ENCODE measurements at regions not wholly inside any gene's neighbourhood (a gene's known extent, or its start where the extent isn't known, plus 50 kb on each side); places are given as distances from the start of the nearest gene placed in this dataset.

GRCh38 chr9:8255850-8256249, 456.3 kb upstream of the DMAC1 start:
- Histone ChIP-seq H3K4me3 (replicated peaks in 1 of 3; ENCODE audit: insufficient read depth in 1 of 3, low read depth in 2 of 3, low read length in 3 of 3) (no peak overlapping the region), H3K27me3 (ENCODE audit: control insufficient read depth in 1 of 2, insufficient read depth in 2 of 2, low read length in 2 of 2) (no peaks in the 10 kb centered on the region), H4K20me1 (ENCODE audit: insufficient read depth, low read length) (no peaks in the 10 kb centered on the region), H3K79me2 (ENCODE audit: insufficient read depth, low read length) (no peaks in the 10 kb centered on the region), H3K36me3 (replicated peaks in 1 of 2; ENCODE audit: control insufficient read depth in 1 of 2, insufficient read depth in 2 of 2, low read length in 2 of 2) (no peaks in the 10 kb centered on the region), H3K4me1 (ENCODE audit: insufficient read depth, low read length) (no peaks in the 10 kb centered on the region), H3K9me3 (ENCODE audit: low read length) (peaks cover 67% of the 10 kb centered on the region), H3K27ac (ENCODE audit: extremely low read length, insufficient read depth, low read length) (no peak overlapping the region), H3K9ac (ENCODE audit: insufficient read depth, low read depth, low read length) (no peak overlapping the region), H3K4me2 (ENCODE audit: low read depth, low read length) (no peak overlapping the region), H2AFZ (ENCODE audit: low read length) (no peak overlapping the region)
- POLR2A ChIA-PET, result no interaction called here
- FAIRE-seq (no peak), ATAC-seq (no peak), DNase-seq (ENCODE audit: low spot score) (no peak)
- intact Hi-C loops (cut with micrococcal nuclease; ENCODE audit: unreplicated experiment), result no loop called here
- TF ChIP-seq MAFF (IDR thresholded peaks at IDR 0.05; ENCODE audit: low read depth, low read length) (peak; percentile 90), MAFK (conservative IDR thresholded peaks at IDR 0.05 in 1 of 2, IDR thresholded peaks at IDR 0.05 in 1 of 2; ENCODE audit: low read length in 2 of 2) (peak; percentile 78 to 92), MLLT10 (CRISPR knock-in tag; IDR thresholded peaks at IDR 0.05) (no peak)
- CTCF ChIA-PET (ENCODE audit: low intra/inter-chr PET ratio, low total read pairs), result no interaction called here
- in situ Hi-C loops (cut with HindIII; ENCODE audit: extremely low pct_ligation_motif_present, low pct_unique_long_range_greater_than_20kb), result no loop called here
- BruUV-seq (replicated peaks), result no TSS peak

GRCh38 chr9:8254541-8254940, 455.0 kb upstream of the DMAC1 start:
- Histone ChIP-seq H3K4me2 (ENCODE audit: low read depth, low read length) (no peak overlapping the region), H3K79me2 (ENCODE audit: insufficient read depth, low read length) (no peaks in the 10 kb centered on the region), H2AFZ (ENCODE audit: low read length) (no peak overlapping the region), H3K27ac (ENCODE audit: extremely low read length, insufficient read depth, low read length) (no peak overlapping the region), H4K20me1 (ENCODE audit: insufficient read depth, low read length) (no peaks in the 10 kb centered on the region), H3K27me3 (ENCODE audit: control insufficient read depth in 1 of 2, insufficient read depth in 2 of 2, low read length in 2 of 2) (no peaks in the 10 kb centered on the region), H3K9ac (ENCODE audit: insufficient read depth, low read depth, low read length) (no peak overlapping the region), H3K9me3 (ENCODE audit: low read length) (peaks cover 62% of the 10 kb centered on the region), H3K4me3 (replicated peaks in 1 of 3; ENCODE audit: insufficient read depth in 1 of 3, low read depth in 2 of 3, low read length in 3 of 3) (no peak overlapping the region), H3K4me1 (ENCODE audit: insufficient read depth, low read length) (no peaks in the 10 kb centered on the region), H3K36me3 (replicated peaks in 1 of 2; ENCODE audit: control insufficient read depth in 1 of 2, insufficient read depth in 2 of 2, low read length in 2 of 2) (no peaks in the 10 kb centered on the region)
- BruUV-seq (replicated peaks), result no TSS peak
- in situ Hi-C loops (cut with HindIII; ENCODE audit: extremely low pct_ligation_motif_present, low pct_unique_long_range_greater_than_20kb), result no loop called here
- ChIA-PET POLR2A (no interaction called here), CTCF (ENCODE audit: low intra/inter-chr PET ratio, low total read pairs) (no interaction called here)
- no peak for TF ChIP-seq DDIT3 (CRISPR knock-in tag; IDR thresholded peaks at IDR 0.05)
- TF ChIP-seq ZZZ3 (CRISPR knock-in tag; IDR thresholded peaks at IDR 0.05; ENCODE audit: borderline replicate concordance), result no peak
- no peak for TF ChIP-seq ELF3 (CRISPR knock-in tag; IDR thresholded peaks at IDR 0.05)
- no peak for TF ChIP-seq CCDC6 (CRISPR knock-in tag; IDR thresholded peaks at IDR 0.05)
- TF ChIP-seq ARID5B (CRISPR knock-in tag; IDR thresholded peaks at IDR 0.05), result no peak
- intact Hi-C loops (cut with micrococcal nuclease; ENCODE audit: unreplicated experiment), result no loop called here
- DNase-seq (ENCODE audit: low spot score) (no peak), FAIRE-seq (no peak), ATAC-seq (no peak)
- 23% methylated on average over 4 of the region's 4 CpGs for WGBS (ENCODE audit: low lambda C conversion rate)
